H9 (cell line): ENCODE measurements at regions not wholly inside any gene's neighbourhood (a gene's known extent, or its start where the extent isn't known, plus 50 kb on each side); places are given as distances from the start of the nearest gene placed in this dataset.
A peak's percentile ranks its signal among the peaks of the same experiment; 100 is the strongest.

Source experiments
- DNase-seq: peaks from one replicate; pipeline ENCODE4 v3.0.0-alpha.2; 2017
- H2AFZ ChIP-seq: one replicate; pipeline ENCODE4 v1.6.1; 2013; ENCODE audit warnings: mild to moderate bottlenecking, low read length, control low read depth, moderate library complexity
- H2AK5ac ChIP-seq: 2 replicates; pipeline ENCODE4 v1.6.1; 2013; ENCODE audit warnings: low read length, control low read depth, mixed read lengths; ENCODE audit not compliant: insufficient read length
- H2BK120ac ChIP-seq: one replicate; pipeline ENCODE4 v1.6.1; 2013; ENCODE audit warnings: low read depth, mild to moderate bottlenecking, low read length, control low read depth, inconsistent platforms; ENCODE audit not compliant: poor library complexity, severe bottlenecking
- H2BK12ac ChIP-seq: 2 replicates; pipeline ENCODE4 v1.6.1; 2013; ENCODE audit warnings: low read length, control low read depth, mixed read lengths, low read depth; ENCODE audit not compliant: insufficient read length
- H2BK15ac ChIP-seq: 2 replicates; pipeline ENCODE4 v1.6.1; 2013; ENCODE audit warnings: low read depth, low read length, control low read depth
- H2BK20ac ChIP-seq: one replicate; pipeline ENCODE4 v1.6.1; 2013; ENCODE audit warnings: low read depth, mild to moderate bottlenecking, low read length, control low read depth, inconsistent platforms; ENCODE audit not compliant: poor library complexity, severe bottlenecking
- H2BK5ac ChIP-seq: 2 replicates; pipeline ENCODE4 v1.6.1; 2013; ENCODE audit warnings: low read length, control low read depth, mixed read lengths; ENCODE audit not compliant: insufficient read length
- H3K14ac ChIP-seq: 2 replicates; pipeline ENCODE4 v1.6.1; 2013; ENCODE audit warnings: low read length, control low read depth; ENCODE audit not compliant: insufficient read depth
- H3K18ac ChIP-seq: 2 replicates; pipeline ENCODE4 v1.6.1; 2013; ENCODE audit warnings: low read depth, mild to moderate bottlenecking, mixed read lengths, low read length, control low read depth; ENCODE audit not compliant: insufficient read length
- H3K23ac ChIP-seq: 2 replicates; pipeline ENCODE4 v1.6.1; 2013; ENCODE audit warnings: low read length, control low read depth, mixed read lengths, low read depth; ENCODE audit not compliant: insufficient read length
- H3K23me2 ChIP-seq: 2 replicates; pipeline ENCODE4 v1.6.1; 2013; ENCODE audit warnings: low read depth, mild to moderate bottlenecking, mixed read lengths, low read length, control low read depth; ENCODE audit not compliant: insufficient read length, poor library complexity, severe bottlenecking
- H3K27ac ChIP-seq: 2 replicates; pipeline ENCODE4 v1.5.1; 2013; ENCODE audit warnings: low read length, control low read depth, mixed read lengths, low read depth; ENCODE audit not compliant: insufficient read length
- H3K27me3 ChIP-seq: 2 replicates; pipeline ENCODE4 v1.6.1; 2013; ENCODE audit warnings: low read length, control low read depth, inconsistent platforms; ENCODE audit not compliant: insufficient read depth
- H3K4ac ChIP-seq: 2 replicates; pipeline ENCODE4 v1.6.1; 2013; ENCODE audit warnings: low read depth, mild to moderate bottlenecking, control low read depth, inconsistent platforms, low read length, moderate library complexity
- H3K4me1 ChIP-seq: 2 replicates; pipeline ENCODE4 v1.6.1; 2013; ENCODE audit warnings: low read length, control low read depth, inconsistent platforms; ENCODE audit not compliant: insufficient read depth
- H3K4me2 ChIP-seq: 2 replicates; pipeline ENCODE4 v1.6.1; 2013; ENCODE audit warnings: low read length, control low read depth, mixed read lengths; ENCODE audit not compliant: insufficient read length, insufficient read depth
- H3K56ac ChIP-seq: 2 replicates; pipeline ENCODE4 v1.6.1; 2013; ENCODE audit warnings: low read depth, mild to moderate bottlenecking, mixed read lengths, low read length, control low read depth; ENCODE audit not compliant: insufficient read length
- H3K79me1 ChIP-seq: 2 replicates; pipeline ENCODE4 v1.6.1; 2013; ENCODE audit warnings: low read depth, mild to moderate bottlenecking, moderate library complexity, low read length, control low read depth, inconsistent platforms; ENCODE audit not compliant: insufficient read depth, poor library complexity, severe bottlenecking
- H3K79me2 ChIP-seq: 2 replicates; pipeline ENCODE4 v1.6.1; 2013; ENCODE audit warnings: low read length, control low read depth, inconsistent platforms; ENCODE audit not compliant: insufficient read depth
- H3K9ac ChIP-seq: 2 replicates; pipeline ENCODE4 v1.6.1; 2013; ENCODE audit warnings: low read length, control low read depth, mixed read lengths; ENCODE audit not compliant: insufficient read length; ENCODE audit errors: extremely low read depth
- H3K9me3 ChIP-seq: one replicate; pipeline ENCODE4 v1.6.1; 2013; ENCODE audit warnings: low read depth, low read length, inconsistent platforms; ENCODE audit not compliant: control insufficient read depth
- H3T11ph ChIP-seq: one replicate; pipeline ENCODE4 v1.6.1; 2013; ENCODE audit warnings: mild to moderate bottlenecking, low read length, control low read depth, inconsistent platforms
- H4K20me1 ChIP-seq: one replicate; pipeline ENCODE4 v1.6.1; 2013; ENCODE audit not compliant: control insufficient read depth, insufficient read length, insufficient read depth
- H4K5ac ChIP-seq: 2 replicates; pipeline ENCODE4 v1.6.1; 2013; ENCODE audit warnings: low read depth, mild to moderate bottlenecking, mixed read lengths, low read length, control low read depth; ENCODE audit not compliant: insufficient read length
- H4K8ac ChIP-seq: replicated peaks from 2 replicates; pipeline ENCODE4 v1.6.1; 2013; ENCODE audit warnings: low read length, control low read depth, mixed read lengths, low read depth; ENCODE audit not compliant: insufficient read length
- H4K91ac ChIP-seq: 2 replicates; pipeline ENCODE4 v1.6.1; 2013; ENCODE audit warnings: low read depth, mild to moderate bottlenecking, moderate library complexity, mixed read lengths, low read length, control low read depth; ENCODE audit not compliant: insufficient read length
- H3K27ac Mint-ChIP-seq, 3 experiments: 2 replicates in 2 of 3; 3 replicates in 1 of 3; pipeline ENCODE4 v1.8.0; 2020 to 2021; ENCODE audit warnings: mixed read lengths in 3 of 3, mild to moderate bottlenecking in 1 of 3, moderate library complexity in 1 of 3
- H3K27me3 Mint-ChIP-seq: 2 replicates; pipeline ENCODE4 v1.8.0; 2021; ENCODE audit warnings: low read depth, mild to moderate bottlenecking, moderate library complexity, mixed read lengths
- H3K36me3 Mint-ChIP-seq, 3 experiments: 2 replicates in 2 of 3; 3 replicates in 1 of 3; pipeline ENCODE4 v1.8.0; 2020 to 2021; ENCODE audit warnings: low read depth in 3 of 3, mixed read lengths in 3 of 3; ENCODE audit not compliant: insufficient read depth in 1 of 3
- H3K4me1 Mint-ChIP-seq, 2 experiments: 2 replicates each; pipeline ENCODE4 v1.8.0; 2020; ENCODE audit warnings: mixed read lengths in 2 of 2
- H3K4me3 Mint-ChIP-seq, 2 experiments: 2 replicates in 1 of 2; 3 replicates in 1 of 2; pipeline ENCODE4 v1.8.0; 2020 to 2021; ENCODE audit warnings: mild to moderate bottlenecking in 2 of 2, mixed read lengths in 2 of 2, moderate library complexity in 1 of 2
- H3K9me3 Mint-ChIP-seq, 2 experiments: 2 replicates in 1 of 2; 3 replicates in 1 of 2; pipeline ENCODE4 v1.8.0; 2020; ENCODE audit warnings: mild to moderate bottlenecking in 2 of 2, mixed read lengths in 2 of 2, moderate library complexity in 1 of 2
- WGBS: extraction: QIAGEN DNeasy Blood & Tissue Kit; methylation state at CpG from one replicate; pipeline ENCODE4 v1.1.7; 2013; ENCODE audit warnings: missing lambda C conversion rate, low lambda C conversion rate, mixed read lengths; ENCODE audit not compliant: insufficient read length; ENCODE audit errors: extremely low coverage; 5-methylcytosine and 5-hydroxymethylcytosine counted together
- TF ChIP-seq, protein P1 (sequence below): fragments of 200-600 bp; sonication (generic); conservative IDR thresholded peaks from 3 replicates; pipeline ENCODE4 v1.8.0; 2021; ENCODE audit warnings: antibody characterized with exemption, mild to moderate bottlenecking

DNA sequence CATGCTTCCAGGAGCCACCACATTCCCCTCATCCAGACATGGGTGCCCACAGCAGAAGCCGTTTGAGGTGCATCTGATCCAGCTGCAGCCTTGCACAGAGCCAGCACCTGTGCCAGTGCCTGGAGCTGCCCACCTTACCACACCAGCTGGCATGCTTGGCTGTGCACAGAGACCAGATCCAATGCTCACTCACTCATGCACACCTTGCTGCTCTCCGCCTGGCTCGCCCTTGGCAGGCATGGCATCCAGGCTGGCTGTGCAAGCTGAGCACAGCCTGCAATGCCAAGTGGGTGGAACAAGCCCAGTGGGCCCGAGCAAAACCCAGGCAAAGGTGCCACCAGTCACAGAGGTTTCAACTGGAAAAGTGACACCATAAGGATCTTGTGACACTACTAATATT lies 66.9 kb upstream of the SEMA3A start:
- Histone ChIP-seq H3K56ac (no peak overlapping the region), H2BK15ac (no peak overlapping the region), H4K20me1 (no peaks in the 10 kb centered on the region), H3K18ac (no peak overlapping the region), H2AK5ac (no peak overlapping the region), H2BK120ac (no peak overlapping the region), H3K23me2 (no peaks in the 10 kb centered on the region), H3K23ac (no peak overlapping the region), H3K79me1 (no peaks in the 10 kb centered on the region), H3K4me1 (no peaks in the 10 kb centered on the region), H3K9ac (no peak overlapping the region), H4K5ac (no peak overlapping the region), H3K4ac (no peak overlapping the region), H2AFZ (no peak overlapping the region), H3K4me2 (no peak overlapping the region), H3K27me3 (no peaks in the 10 kb centered on the region), H2BK5ac (no peak overlapping the region), H3K27ac (no peak overlapping the region), H2BK12ac (no peak overlapping the region), H3K79me2 (no peaks in the 10 kb centered on the region), H3K9me3 (no peaks in the 10 kb centered on the region), H3K14ac (peak overlapping the region; percentile 40; the same call in 1 of the 2 replicates), H4K91ac (no peak overlapping the region), H4K8ac (no peak overlapping the region), H2BK20ac (no peak overlapping the region), H3T11ph (no peak overlapping the region)
- no CpG with 5 or more reads among the region's 4 CpGs for WGBS
- Mint-ChIP-seq H3K4me3 (no peak overlapping the region), H3K27ac (peak overlapping the region in 1 of 3 experiments; percentile 85; a peak in 1 of 7 replicates), H3K27me3 (no peaks in the 10 kb centered on the region), H3K9me3 (no peaks in the 10 kb centered on the region), H3K36me3 (no peaks in the 10 kb centered on the region), H3K4me1 (peaks cover 3 to 9% of the 10 kb centered on the region in 2 experiments; a peak in 2 of 4 replicates)
- TF ChIP-seq, protein P1, sequence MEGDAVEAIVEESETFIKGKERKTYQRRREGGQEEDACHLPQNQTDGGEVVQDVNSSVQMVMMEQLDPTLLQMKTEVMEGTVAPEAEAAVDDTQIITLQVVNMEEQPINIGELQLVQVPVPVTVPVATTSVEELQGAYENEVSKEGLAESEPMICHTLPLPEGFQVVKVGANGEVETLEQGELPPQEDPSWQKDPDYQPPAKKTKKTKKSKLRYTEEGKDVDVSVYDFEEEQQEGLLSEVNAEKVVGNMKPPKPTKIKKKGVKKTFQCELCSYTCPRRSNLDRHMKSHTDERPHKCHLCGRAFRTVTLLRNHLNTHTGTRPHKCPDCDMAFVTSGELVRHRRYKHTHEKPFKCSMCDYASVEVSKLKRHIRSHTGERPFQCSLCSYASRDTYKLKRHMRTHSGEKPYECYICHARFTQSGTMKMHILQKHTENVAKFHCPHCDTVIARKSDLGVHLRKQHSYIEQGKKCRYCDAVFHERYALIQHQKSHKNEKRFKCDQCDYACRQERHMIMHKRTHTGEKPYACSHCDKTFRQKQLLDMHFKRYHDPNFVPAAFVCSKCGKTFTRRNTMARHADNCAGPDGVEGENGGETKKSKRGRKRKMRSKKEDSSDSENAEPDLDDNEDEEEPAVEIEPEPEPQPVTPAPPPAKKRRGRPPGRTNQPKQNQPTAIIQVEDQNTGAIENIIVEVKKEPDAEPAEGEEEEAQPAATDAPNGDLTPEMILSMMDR, result no peak
- DNase-seq, result no peak
